HCT116 (cell line): ENCODE measurements at regions not wholly inside any gene's neighbourhood (a gene's known extent, or its start where the extent isn't known, plus 50 kb on each side); places are given as distances from the start of the nearest gene placed in this dataset.

Experiments
- ATAC-seq: fragments of 200-7000 bp; cut with Tn5 transposase; 2 replicates; pipeline ENCODE4 v1.9.1; 2020; ENCODE audit warnings: mild to moderate bottlenecking, moderate library complexity
- BruUV-seq: library from RNA; stranded (reverse); fragments of 400-500 nt; replicated peaks from 2 replicates; lab custom pipeline; 2021; lab: Mats Ljungman, UMichigan
- CTCF ChIA-PET: fragments of 300-600 bp; sonication (Branson Sonifier 250); formaldehyde crosslinking; loops from one replicate; lab custom pipeline; 2021; ENCODE audit warnings: antibody characterized with exemption; lab: Charles Lee
- POLR2A ChIA-PET: fragments of 300-600, 350-600 bp; sonication (Branson Sonifier 250); formaldehyde crosslinking; loops from one replicate; lab custom pipeline; 2021; ENCODE audit warnings: antibody characterized with exemption; lab: Charles Lee
- RAD21 ChIA-PET, 2 experiments: fragments of 300-600 bp; sonication (Branson Sonifier 250); formaldehyde crosslinking; loops; one replicate each; lab custom pipeline; 2023; ENCODE audit warnings: low total read pairs in 2 of 2; ENCODE audit not compliant: uncharacterized antibody in 2 of 2, unreplicated experiment in 2 of 2, low non-redundant PET in 1 of 2; lab: Charles Lee
- DNase-seq: peaks from one replicate; pipeline ENCODE4 v3.0.0-alpha.2; 2010; ENCODE audit warnings: low read depth, low spot score
- H2AFZ ChIP-seq: fragments of 200-600 bp; shearing (Covaris generic), sonication (generic); 2 replicates; pipeline ENCODE4 v1.6.1; 2017; ENCODE audit warnings: low read depth, mixed run types, mixed read lengths, antibody characterized with exemption, low read length; ENCODE audit not compliant: poor library complexity, severe bottlenecking
- H3K27ac ChIP-seq: 2 replicates; pipeline ENCODE4 v1.5.1; 2012; ENCODE audit warnings: low read depth, low read length
- H3K27me3 ChIP-seq: fragments of 200-600 bp; sonication (generic); 2 replicates; pipeline ENCODE4 v1.6.1; 2016; ENCODE audit warnings: mixed run types, low read length, mixed read lengths; ENCODE audit not compliant: insufficient read depth
- H3K36me3 ChIP-seq, 2 experiments: fragments of 200-500 bp in 1 of 2; fragments of 200-600 bp in 1 of 2; sonication (Bioruptor generic) in 1 of 2; sonication (generic) in 1 of 2; 2 replicates each; pipeline versions ENCODE4 v1.5.1 to v1.6.1; 2014 to 2016; ENCODE audit warnings: low read length in 2 of 2, inconsistent platforms in 1 of 2, mixed read lengths in 1 of 2, mixed run types in 1 of 2; ENCODE audit not compliant: insufficient read depth in 2 of 2, control insufficient read depth in 1 of 2
- H3K4me1 ChIP-seq, 2 experiments: fragments of 200-600 bp in 1 of 2; sonication (generic) in 1 of 2; 2 replicates each; pipeline versions ENCODE4 v1.5.1 to v1.6.1; 2012 to 2017; ENCODE audit warnings: low read length in 2 of 2, inconsistent platforms in 1 of 2, mild to moderate bottlenecking in 1 of 2, mixed read lengths in 1 of 2, mixed run types in 1 of 2, moderate library complexity in 1 of 2; ENCODE audit not compliant: insufficient read depth in 2 of 2, control insufficient read depth in 1 of 2
- H3K4me2 ChIP-seq: fragments of 200-600 bp; sonication (generic); 2 replicates; pipeline ENCODE4 v1.6.1; 2017; ENCODE audit warnings: mixed run types, low read length, mixed read lengths
- H3K4me3 ChIP-seq, 2 experiments: fragments of 200-600 bp in 1 of 2; sonication (generic) in 1 of 2; replicated peaks in 1 of 2; 2 replicates each; pipeline ENCODE4 v1.5.1; 2011 to 2016; ENCODE audit warnings: low read length in 2 of 2, control low read depth in 1 of 2, low read depth in 1 of 2, mild to moderate bottlenecking in 1 of 2, mixed read lengths in 1 of 2, mixed run types in 1 of 2
- H3K79me2 ChIP-seq: fragments of 200-600 bp; sonication (generic); 2 replicates; pipeline ENCODE4 v1.6.1; 2017; ENCODE audit warnings: mild to moderate bottlenecking, mixed run types, low read length, moderate library complexity, mixed read lengths; ENCODE audit not compliant: insufficient read depth
- H3K9ac ChIP-seq: fragments of 200-600 bp; sonication (generic); 2 replicates; pipeline ENCODE4 v1.6.1; 2016; ENCODE audit warnings: low read length, mixed read lengths
- H3K9me2 ChIP-seq: fragments of 200-600 bp; sonication (generic), shearing (Covaris generic); 2 replicates; pipeline ENCODE4 v1.6.1; 2017; ENCODE audit warnings: mixed run types, mild to moderate bottlenecking, moderate library complexity; ENCODE audit not compliant: insufficient read depth
- H3K9me3 ChIP-seq, 2 experiments: fragments of 200-500 bp in 1 of 2; fragments of 200-600 bp in 1 of 2; sonication (Bioruptor generic) in 1 of 2; sonication (generic) in 1 of 2; 2 replicates each; pipeline ENCODE4 v1.6.1; 2014 to 2017; ENCODE audit warnings: low read length in 2 of 2, mixed read lengths in 2 of 2, inconsistent platforms in 1 of 2, low read depth in 1 of 2, mild to moderate bottlenecking in 1 of 2, mixed run types in 1 of 2, moderate library complexity in 1 of 2; ENCODE audit not compliant: control insufficient read depth in 1 of 2, insufficient read depth in 1 of 2
- H4K20me1 ChIP-seq: fragments of 200-600 bp; sonication (generic), shearing (Covaris generic); 2 replicates; pipeline ENCODE4 v1.6.1; 2017; ENCODE audit warnings: mixed run types, mild to moderate bottlenecking, moderate library complexity; ENCODE audit not compliant: insufficient read depth
- ATF3 ChIP-seq: IDR thresholded peaks from 2 replicates; pipeline ENCODE4 v1.6.1; 2012
- CBX3 ChIP-seq: IDR thresholded peaks from 2 replicates; pipeline ENCODE4 v1.6.1; 2012; ENCODE audit warnings: low read depth
- CEBPB ChIP-seq: IDR thresholded peaks from 2 replicates; pipeline ENCODE4 v1.6.1; 2012; ENCODE audit warnings: low read depth
- EGR1 ChIP-seq: IDR thresholded peaks from 2 replicates; pipeline ENCODE4 v1.6.1; 2012; ENCODE audit warnings: low read depth
- EZH2phosphoT487 ChIP-seq: fragments of 200-600 bp; IDR thresholded peaks from 2 replicates; pipeline ENCODE4 v1.6.1; 2018; ENCODE audit warnings: antibody characterized with exemption, borderline replicate concordance
- FOSL1 ChIP-seq: IDR thresholded peaks from 2 replicates; pipeline ENCODE4 v1.6.1; 2012; ENCODE audit warnings: low read depth
- JUND ChIP-seq: IDR thresholded peaks from 2 replicates; pipeline ENCODE4 v1.6.1; 2012
- MAX ChIP-seq: IDR thresholded peaks from 2 replicates; pipeline ENCODE4 v1.6.1; 2012
- POLR2A ChIP-seq: IDR thresholded peaks from 2 replicates; pipeline ENCODE4 v1.7.0; 2011; ENCODE audit warnings: borderline replicate concordance; ENCODE audit not compliant: insufficient read depth, insufficient read length; ENCODE audit errors: extremely low read depth
- POLR2AphosphoS5 ChIP-seq: IDR thresholded peaks from 2 replicates; pipeline ENCODE4 v1.6.1; 2011; ENCODE audit warnings: mild to moderate bottlenecking, low read depth, low read length, moderate library complexity
- RAD21 ChIP-seq: IDR thresholded peaks from 2 replicates; pipeline ENCODE4 v1.6.1; 2012; ENCODE audit warnings: low read depth, mild to moderate bottlenecking
- SIN3A ChIP-seq: IDR thresholded peaks from 2 replicates; pipeline ENCODE4 v1.6.1; 2012; ENCODE audit warnings: low read depth
- SP1 ChIP-seq: IDR thresholded peaks from 2 replicates; pipeline ENCODE4 v1.6.1; 2012; ENCODE audit warnings: low read depth
- SRF ChIP-seq: IDR thresholded peaks from 2 replicates; pipeline ENCODE4 v1.6.1; 2012; ENCODE audit warnings: low read depth
- YY1 ChIP-seq: IDR thresholded peaks from 2 replicates; pipeline ENCODE4 v1.6.1; 2011; ENCODE audit warnings: low read length, low read depth, moderate library complexity, mild to moderate bottlenecking; ENCODE audit not compliant: insufficient replicate concordance; ENCODE audit errors: extremely low read depth
- ZNF274 ChIP-seq: fragments of 200-500 bp; sonication (Bioruptor generic); IDR thresholded peaks from 2 replicates; pipeline ENCODE4 v1.6.1; 2014; ENCODE audit warnings: mild to moderate bottlenecking, low read depth, low read length, inconsistent platforms
- intact Hi-C: fragments of 100-400 bp; cut with micrococcal nuclease; formaldehyde crosslinking; loops from 2 replicates; pipeline ENCODE4 v1.10.0; 2022
- TF ChIP-seq, protein P1 (sequence below): IDR thresholded peaks from 2 replicates; pipeline ENCODE4 v1.6.1; 2011; ENCODE audit warnings: mild to moderate bottlenecking, low read length, moderate library complexity; ENCODE audit not compliant: insufficient replicate concordance; ENCODE audit errors: extremely low read depth

DNA sequence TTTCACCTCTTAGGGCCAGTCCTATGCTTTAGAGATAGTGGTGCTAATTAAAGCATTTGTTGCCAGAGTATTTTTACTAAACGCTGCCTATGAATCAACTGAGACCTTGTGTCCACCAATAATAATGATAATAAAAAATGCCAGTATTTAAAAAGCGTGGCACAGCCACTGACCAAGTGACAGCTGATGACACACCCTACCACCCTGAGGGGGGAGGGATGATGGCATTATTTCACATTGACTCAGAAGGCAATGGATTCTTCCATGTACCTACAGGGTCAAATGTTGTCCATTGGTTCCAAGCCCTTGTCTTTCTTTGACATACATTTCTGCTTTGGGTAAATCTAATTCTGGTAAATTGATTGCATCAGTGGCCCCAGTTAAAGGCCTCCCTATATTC lies 384.4 kb downstream of the DLEU7 start:
- Histone ChIP-seq H3K9me3 (no peaks in the 10 kb centered on the region), H3K27ac (no peak overlapping the region), H3K4me3 (no peak overlapping the region), H3K4me2 (no peak overlapping the region), H4K20me1 (no peaks in the 10 kb centered on the region), H3K9me2 (no peaks in the 10 kb centered on the region), H3K27me3 (no peaks in the 10 kb centered on the region), H3K4me1 (no peaks in the 10 kb centered on the region)
- BruUV-seq: no TSS peak
- DNase-seq (no peak), ATAC-seq (no peak)
- POLR2A ChIA-PET: no interaction called here
- TF ChIP-seq MAX (no peak), POLR2A (no peak), CEBPB (no peak), POLR2AphosphoS5 (no peak), EZH2phosphoT487 (no peak), SRF (no peak), SP1 (no peak), RAD21 (no peak), JUND (no peak), ZNF274 (no peak), SIN3A (no peak), FOSL1 (no peak), YY1 (no peak)
- TF ChIP-seq, all 23 proteins: peak for 0
- Histone ChIP-seq H3K9ac (no peak overlapping the region), H3K36me3 (no peaks in the 10 kb centered on the region), H2AFZ (no peak overlapping the region), H3K79me2 (no peaks in the 10 kb centered on the region)
- RAD21 ChIA-PET: no interaction called here
- intact Hi-C loops: no loop called here
- CTCF ChIA-PET: no interaction called here

DNA sequence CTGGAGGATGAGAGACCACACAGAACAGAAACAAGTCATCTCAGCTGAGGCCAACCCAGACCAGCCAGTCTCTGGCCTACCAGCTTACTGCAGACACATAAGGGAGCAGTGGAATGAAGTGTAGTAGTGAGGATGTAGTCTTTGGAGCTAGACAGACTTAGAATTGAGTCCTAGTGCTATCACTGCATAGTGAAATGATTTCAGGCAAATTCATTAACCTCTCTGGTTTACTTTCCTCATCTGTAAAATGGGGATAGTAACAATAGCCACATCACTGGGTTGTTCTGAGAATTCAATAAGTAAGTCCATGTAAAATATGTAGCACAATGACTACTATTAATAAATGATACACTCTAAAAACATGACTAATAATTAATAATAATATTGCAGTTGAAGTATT lies 383.8 kb downstream of the DLEU7 start:
- Histone ChIP-seq H3K79me2 (no peaks in the 10 kb centered on the region), H3K9me3 (no peaks in the 10 kb centered on the region), H3K4me1 (no peaks in the 10 kb centered on the region), H3K9ac (no peak overlapping the region), H3K9me2 (no peaks in the 10 kb centered on the region), H3K27ac (no peak overlapping the region), H3K27me3 (no peaks in the 10 kb centered on the region), H3K36me3 (no peaks in the 10 kb centered on the region), H4K20me1 (no peaks in the 10 kb centered on the region), H3K4me3 (no peak overlapping the region), H3K4me2 (no peak overlapping the region), H2AFZ (no peak overlapping the region)
- RAD21 ChIA-PET: no interaction called here
- intact Hi-C loops: no loop called here
- BruUV-seq: no TSS peak
- CTCF ChIA-PET: no interaction called here
- no peak for ATAC-seq
- POLR2A ChIA-PET: no interaction called here
- no peak for DNase-seq
- TF ChIP-seq SP1: no peak
- TF ChIP-seq SRF: no peak
- TF ChIP-seq FOSL1: no peak
- no peak for TF ChIP-seq EGR1
- TF ChIP-seq, protein P1, sequence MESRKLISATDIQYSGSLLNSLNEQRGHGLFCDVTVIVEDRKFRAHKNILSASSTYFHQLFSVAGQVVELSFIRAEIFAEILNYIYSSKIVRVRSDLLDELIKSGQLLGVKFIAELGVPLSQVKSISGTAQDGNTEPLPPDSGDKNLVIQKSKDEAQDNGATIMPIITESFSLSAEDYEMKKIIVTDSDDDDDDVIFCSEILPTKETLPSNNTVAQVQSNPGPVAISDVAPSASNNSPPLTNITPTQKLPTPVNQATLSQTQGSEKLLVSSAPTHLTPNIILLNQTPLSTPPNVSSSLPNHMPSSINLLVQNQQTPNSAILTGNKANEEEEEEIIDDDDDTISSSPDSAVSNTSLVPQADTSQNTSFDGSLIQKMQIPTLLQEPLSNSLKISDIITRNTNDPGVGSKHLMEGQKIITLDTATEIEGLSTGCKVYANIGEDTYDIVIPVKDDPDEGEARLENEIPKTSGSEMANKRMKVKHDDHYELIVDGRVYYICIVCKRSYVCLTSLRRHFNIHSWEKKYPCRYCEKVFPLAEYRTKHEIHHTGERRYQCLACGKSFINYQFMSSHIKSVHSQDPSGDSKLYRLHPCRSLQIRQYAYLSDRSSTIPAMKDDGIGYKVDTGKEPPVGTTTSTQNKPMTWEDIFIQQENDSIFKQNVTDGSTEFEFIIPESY: no peak
- no peak for TF ChIP-seq POLR2AphosphoS5
- TF ChIP-seq CBX3: no peak
- TF ChIP-seq ZNF274: no peak
- TF ChIP-seq EZH2phosphoT487: no peak
- TF ChIP-seq MAX: no peak
- no peak for TF ChIP-seq JUND
- TF ChIP-seq YY1: no peak
- TF ChIP-seq ATF3: no peak
